Anterior cingulate cortex (tissue), 58 donors: ENCODE measurements at regions not wholly inside any gene's neighbourhood (a gene's known extent, or its start where the extent isn't known, plus 50 kb on each side); places are given as distances from the start of the nearest gene placed in this dataset.
"Not testable (repeated sequence)": the region's sequence is repeated elsewhere in the genome, so short reads cannot be mapped to it uniquely, and the experiment has no call there.

Experiments used
- DNase-seq, 58 donors: peaks; one replicate each; lab custom pipeline; 2025; lab: John Stamatoyannopoulos, UW

- no peak for DNase-seq
Measured at GRCh38 chr17:70423562-70423961, 254.2 kb downstream of the KCNJ2 start.

- DNase-seq, result no peak
Measured at GRCh38 chr17:70426752-70427151, 257.4 kb downstream of the KCNJ2 start.

GRCh38 chr17:70434536-70435490, 265.5 kb downstream of the KCNJ2 start:
- DNase-seq, result no peak

- DNase-seq, result no peak
Measured at GRCh38 chr17:70437656-70438055, 268.3 kb downstream of the KCNJ2 start.

- DNase-seq, result no peak
Measured at GRCh38 chr17:70446446-70446845, 277.1 kb downstream of the KCNJ2 start.

GRCh38 chr17:70447588-70447987, 278.3 kb downstream of the KCNJ2 start:
- DNase-seq, result no peak

- DNase-seq, result not testable (repeated sequence)
Measured at GRCh38 chr17:70453075-70453474, 283.7 kb downstream of the KCNJ2 start.

GRCh38 chr17:70454377-70454776, 285.0 kb downstream of the KCNJ2 start:
- DNase-seq, result no peak

GRCh38 chr17:70454908-70455307, 285.6 kb downstream of the KCNJ2 start:
- no peak for DNase-seq

- no peak for DNase-seq
Measured at GRCh38 chr17:70464995-70465394, 295.7 kb downstream of the KCNJ2 start.

- no peak for DNase-seq
Measured at GRCh38 chr17:70468661-70469060, 299.3 kb downstream of the KCNJ2 start.

- no peak for DNase-seq
Measured at GRCh38 chr17:70473049-70473448, 303.7 kb downstream of the KCNJ2 start.

GRCh38 chr17:70476368-70476767, 307.0 kb downstream of the KCNJ2 start:
- DNase-seq, result no peak

GRCh38 chr17:70478902-70479301, 309.6 kb downstream of the KCNJ2 start:
- peak in 2 of 58 donors; percentile 1 to 6 for DNase-seq

- DNase-seq, result no peak
Measured at GRCh38 chr17:70479779-70480178, 310.4 kb downstream of the KCNJ2 start.

GRCh38 chr17:70483624-70484023, 314.3 kb downstream of the KCNJ2 start:
- DNase-seq, result no peak

GRCh38 chr17:70484050-70484449, 314.7 kb downstream of the KCNJ2 start:
- no peak for DNase-seq

- DNase-seq, result no peak
Measured at GRCh38 chr17:70484496-70484895, 315.2 kb downstream of the KCNJ2 start.

GRCh38 chr17:70492368-70492767, 323.0 kb downstream of the KCNJ2 start:
- DNase-seq, result peak in 2 of 58 donors; percentile 2 to 35

GRCh38 chr17:70493277-70493874, 324.0 kb downstream of the KCNJ2 start:
- DNase-seq, result peak in 1 of 58 donors; percentile 4

- DNase-seq, result no peak
Measured at GRCh38 chr17:70498631-70499030, 329.3 kb downstream of the KCNJ2 start.
